ENCODE measurements at regions not wholly inside any gene's neighbourhood (a gene's known extent, or its start where the extent isn't known, plus 50 kb on each side); places are given as distances from the start of the nearest gene placed in this dataset.

DNA sequence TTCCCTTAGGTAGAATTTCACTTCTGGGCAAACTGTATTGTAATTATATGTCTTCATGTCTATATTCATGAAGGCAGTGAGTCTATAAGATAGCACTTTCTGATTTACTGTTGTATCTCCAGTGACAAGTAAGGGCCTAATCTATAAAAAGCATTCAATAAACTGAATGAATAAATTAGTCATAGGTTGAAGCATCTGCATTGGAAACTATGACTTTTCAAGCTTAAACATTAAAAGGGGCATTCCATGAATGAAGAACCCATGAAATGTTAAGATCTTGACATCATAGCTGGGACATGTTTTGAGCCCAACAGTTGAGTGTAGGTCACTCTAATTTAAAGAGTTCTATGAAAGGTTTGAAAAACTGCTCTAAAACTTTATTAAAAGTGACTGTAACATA is 159.3 kb upstream of the LCORL start:
- H3K27me3 ChIP-seq (replicated peaks in 1 of 2; ENCODE audit: control insufficient read depth in 2 of 2, insufficient read depth in 2 of 2, low read length in 1 of 2): no peaks in the 10 kb centered on the region
- ChIA-PET CTCF (no interaction called here), RAD21 (ENCODE audit: unreplicated experiment) (no interaction called here), SMC1A (ENCODE audit: uncharacterized antibody, unreplicated experiment) (no interaction called here), POLR2A (no interaction called here)
- H3K36me3 ChIP-seq (ENCODE audit: control insufficient read depth in 2 of 2, insufficient read depth in 2 of 2, low read length in 1 of 2): no peaks in the 10 kb centered on the region
- DNase-seq (ENCODE audit: low read depth, low spot score): no peak
- no peaks in the 10 kb centered on the region for H4K20me1 ChIP-seq (ENCODE audit: control insufficient read depth, insufficient read depth)
- H3K27ac ChIP-seq (ENCODE audit: control insufficient read depth, insufficient read depth): no peak overlapping the region
- no peaks in the 10 kb centered on the region; the same call in 2 of the 3 replicates for H3K9me3 ChIP-seq (replicated peaks; ENCODE audit: control insufficient read depth, insufficient read depth, low read length)
- H2AFZ ChIP-seq (ENCODE audit: control insufficient read depth, low read depth, low read length): no peak overlapping the region
- no peak overlapping the region for H3K4me2 ChIP-seq (ENCODE audit: control insufficient read depth, insufficient read depth)
- H3K9ac ChIP-seq (ENCODE audit: control insufficient read depth, insufficient read depth, low read length): no peak overlapping the region
- FAIRE-seq: no peak
- no TSS peak for BruUV-seq (replicated peaks)
- intact Hi-C loops (cut with micrococcal nuclease; ENCODE audit: unreplicated experiment): no loop called here
- no peak overlapping the region for H3K4me3 ChIP-seq
- no peaks in the 10 kb centered on the region for H3K4me1 ChIP-seq (ENCODE audit: control insufficient read depth, insufficient read depth, low read length)
- H3K79me2 ChIP-seq (ENCODE audit: control insufficient read depth, insufficient read depth, low read length): no peaks in the 10 kb centered on the region
- no peak for ATAC-seq
- in situ Hi-C loops (cut with MboI): no loop called here
- TF ChIP-seq BCL11A (IDR thresholded peaks at IDR 0.05; ENCODE audit: low read depth, low read length): no peak
- no peak for TF ChIP-seq IKZF1 (conservative IDR thresholded peaks at IDR 0.05)
- TF ChIP-seq MXI1 (IDR thresholded peaks at IDR 0.05; ENCODE audit: low read depth, low read length): no peak
- TF ChIP-seq STAT1 (conservative IDR thresholded peaks at IDR 0.05): no peak
- no peak for TF ChIP-seq YBX1 (IDR thresholded peaks at IDR 0.05)
- no peak for TF ChIP-seq FOS (IDR thresholded peaks at IDR 0.05; ENCODE audit: borderline replicate concordance, extremely low read depth, insufficient read length)
- TF ChIP-seq PAX5 (IDR thresholded peaks at IDR 0.05; ENCODE audit: borderline replicate concordance, low read depth, low read length): no peak
- TF ChIP-seq HDGF (IDR thresholded peaks at IDR 0.05): no peak
- no peak for TF ChIP-seq BMI1 (IDR thresholded peaks at IDR 0.05; ENCODE audit: borderline replicate concordance)

DNA sequence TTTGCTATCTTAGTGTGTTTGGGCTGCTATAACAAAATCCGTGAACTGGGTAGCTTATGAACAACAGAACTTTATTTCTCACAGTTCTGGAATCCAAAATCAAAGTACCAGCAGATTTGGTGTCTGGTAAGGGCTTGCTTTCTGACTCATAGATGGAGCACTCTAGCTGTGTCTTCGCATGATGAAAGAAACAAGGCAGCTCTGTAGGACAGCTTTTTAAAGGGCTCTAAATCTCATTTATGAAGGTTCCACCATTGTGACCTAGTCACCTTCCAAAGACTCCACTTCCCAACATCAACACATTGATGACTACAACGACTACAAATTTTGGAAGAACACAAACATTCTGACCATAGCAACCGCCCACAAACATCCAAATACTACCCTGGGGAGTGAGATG is 158.6 kb upstream of the LCORL start:
- intact Hi-C loops (cut with micrococcal nuclease; ENCODE audit: unreplicated experiment) (no loop called here), in situ Hi-C loops (cut with MboI) (no loop called here)
- FAIRE-seq (no peak), ATAC-seq (no peak), DNase-seq (ENCODE audit: low read depth, low spot score) (no peak)
- BruUV-seq (replicated peaks): no TSS peak
- SMC1A ChIA-PET (ENCODE audit: uncharacterized antibody, unreplicated experiment): interaction anchor here (0.9 kb wide), 1 partner anchor 42 kb away, joined by 4 read pairs; no protein-coding TSS in a partner anchor
- no peak overlapping the region for H3K27ac ChIP-seq (ENCODE audit: control insufficient read depth, insufficient read depth)
- no peak overlapping the region for H3K4me3 ChIP-seq
- no peak overlapping the region for H2AFZ ChIP-seq (ENCODE audit: control insufficient read depth, low read depth, low read length)
- H3K27me3 ChIP-seq (replicated peaks in 1 of 2; ENCODE audit: control insufficient read depth in 2 of 2, insufficient read depth in 2 of 2, low read length in 1 of 2): no peaks in the 10 kb centered on the region
- no peak overlapping the region for H3K4me2 ChIP-seq (ENCODE audit: control insufficient read depth, insufficient read depth)
- H4K20me1 ChIP-seq (ENCODE audit: control insufficient read depth, insufficient read depth): no peaks in the 10 kb centered on the region
- H3K9me3 ChIP-seq (replicated peaks; ENCODE audit: control insufficient read depth, insufficient read depth, low read length): no peaks in the 10 kb centered on the region; the same call in 2 of the 3 replicates
- H3K4me1 ChIP-seq (ENCODE audit: control insufficient read depth, insufficient read depth, low read length): no peaks in the 10 kb centered on the region
- RAD21 ChIA-PET (ENCODE audit: unreplicated experiment): no interaction called here
- no peak overlapping the region for H3K9ac ChIP-seq (ENCODE audit: control insufficient read depth, insufficient read depth, low read length)
- H3K36me3 ChIP-seq (ENCODE audit: control insufficient read depth in 2 of 2, insufficient read depth in 2 of 2, low read length in 1 of 2): no peaks in the 10 kb centered on the region
- POLR2A ChIA-PET: no interaction called here
- H3K79me2 ChIP-seq (ENCODE audit: control insufficient read depth, insufficient read depth, low read length): no peaks in the 10 kb centered on the region
- 18% methylated on average over 4 of the region's 4 CpGs for WGBS (ENCODE audit: insufficient coverage, insufficient replicate concordance, low lambda C conversion rate, missing lambda C conversion rate)
- CTCF ChIA-PET: interaction anchor here (1.2 kb wide), 1 partner anchor 9 kb away, joined by 3 read pairs; no protein-coding TSS in a partner anchor
- TF ChIP-seq BHLHE40 (IDR thresholded peaks at IDR 0.05; ENCODE audit: borderline replicate concordance in 1 of 2, low read depth in 2 of 2, low read length in 1 of 2) (no peak), RB1 (IDR thresholded peaks at IDR 0.05; ENCODE audit: borderline replicate concordance) (no peak), PAX8 (IDR thresholded peaks at IDR 0.05) (no peak), CHD4 (IDR thresholded peaks at IDR 0.05) (no peak)
- TF ChIP-seq, protein P1, sequence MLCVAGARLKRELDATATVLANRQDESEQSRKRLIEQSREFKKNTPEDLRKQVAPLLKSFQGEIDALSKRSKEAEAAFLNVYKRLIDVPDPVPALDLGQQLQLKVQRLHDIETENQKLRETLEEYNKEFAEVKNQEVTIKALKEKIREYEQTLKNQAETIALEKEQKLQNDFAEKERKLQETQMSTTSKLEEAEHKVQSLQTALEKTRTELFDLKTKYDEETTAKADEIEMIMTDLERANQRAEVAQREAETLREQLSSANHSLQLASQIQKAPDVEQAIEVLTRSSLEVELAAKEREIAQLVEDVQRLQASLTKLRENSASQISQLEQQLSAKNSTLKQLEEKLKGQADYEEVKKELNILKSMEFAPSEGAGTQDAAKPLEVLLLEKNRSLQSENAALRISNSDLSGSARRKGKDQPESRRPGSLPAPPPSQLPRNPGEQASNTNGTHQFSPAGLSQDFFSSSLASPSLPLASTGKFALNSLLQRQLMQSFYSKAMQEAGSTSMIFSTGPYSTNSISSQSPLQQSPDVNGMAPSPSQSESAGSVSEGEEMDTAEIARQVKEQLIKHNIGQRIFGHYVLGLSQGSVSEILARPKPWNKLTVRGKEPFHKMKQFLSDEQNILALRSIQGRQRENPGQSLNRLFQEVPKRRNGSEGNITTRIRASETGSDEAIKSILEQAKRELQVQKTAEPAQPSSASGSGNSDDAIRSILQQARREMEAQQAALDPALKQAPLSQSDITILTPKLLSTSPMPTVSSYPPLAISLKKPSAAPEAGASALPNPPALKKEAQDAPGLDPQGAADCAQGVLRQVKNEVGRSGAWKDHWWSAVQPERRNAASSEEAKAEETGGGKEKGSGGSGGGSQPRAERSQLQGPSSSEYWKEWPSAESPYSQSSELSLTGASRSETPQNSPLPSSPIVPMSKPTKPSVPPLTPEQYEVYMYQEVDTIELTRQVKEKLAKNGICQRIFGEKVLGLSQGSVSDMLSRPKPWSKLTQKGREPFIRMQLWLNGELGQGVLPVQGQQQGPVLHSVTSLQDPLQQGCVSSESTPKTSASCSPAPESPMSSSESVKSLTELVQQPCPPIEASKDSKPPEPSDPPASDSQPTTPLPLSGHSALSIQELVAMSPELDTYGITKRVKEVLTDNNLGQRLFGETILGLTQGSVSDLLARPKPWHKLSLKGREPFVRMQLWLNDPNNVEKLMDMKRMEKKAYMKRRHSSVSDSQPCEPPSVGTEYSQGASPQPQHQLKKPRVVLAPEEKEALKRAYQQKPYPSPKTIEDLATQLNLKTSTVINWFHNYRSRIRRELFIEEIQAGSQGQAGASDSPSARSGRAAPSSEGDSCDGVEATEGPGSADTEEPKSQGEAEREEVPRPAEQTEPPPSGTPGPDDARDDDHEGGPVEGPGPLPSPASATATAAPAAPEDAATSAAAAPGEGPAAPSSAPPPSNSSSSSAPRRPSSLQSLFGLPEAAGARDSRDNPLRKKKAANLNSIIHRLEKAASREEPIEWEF (IDR thresholded peaks at IDR 0.05; ENCODE audit: insufficient replicate concordance, low read depth, low read length): no peak
- TF ChIP-seq, protein P2, sequence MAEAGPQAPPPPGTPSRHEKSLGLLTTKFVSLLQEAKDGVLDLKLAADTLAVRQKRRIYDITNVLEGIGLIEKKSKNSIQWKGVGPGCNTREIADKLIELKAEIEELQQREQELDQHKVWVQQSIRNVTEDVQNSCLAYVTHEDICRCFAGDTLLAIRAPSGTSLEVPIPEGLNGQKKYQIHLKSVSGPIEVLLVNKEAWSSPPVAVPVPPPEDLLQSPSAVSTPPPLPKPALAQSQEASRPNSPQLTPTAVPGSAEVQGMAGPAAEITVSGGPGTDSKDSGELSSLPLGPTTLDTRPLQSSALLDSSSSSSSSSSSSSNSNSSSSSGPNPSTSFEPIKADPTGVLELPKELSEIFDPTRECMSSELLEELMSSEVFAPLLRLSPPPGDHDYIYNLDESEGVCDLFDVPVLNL (IDR thresholded peaks at IDR 0.05; ENCODE audit: low read depth, low read length): no peak

Data from GM12878 (cell line).